NT2/D1 (cell line): ENCODE measurements at regions not wholly inside any gene's neighbourhood (a gene's known extent, or its start where the extent isn't known, plus 50 kb on each side); places are given as distances from the start of the nearest gene placed in this dataset.
"Not testable (repeated sequence)": the region's sequence is repeated elsewhere in the genome, so short reads cannot be mapped to it uniquely, and the experiment has no call there.

ENCODE experiments used
- DNase-seq: peaks from one replicate; pipeline ENCODE4 v3.0.0-alpha.2; 2011; ENCODE audit warnings: low read depth, low spot score
- H3K27me3 ChIP-seq: 2 replicates; pipeline ENCODE4 v1.6.0; 2011; ENCODE audit warnings: mild to moderate bottlenecking; ENCODE audit not compliant: insufficient read length, insufficient read depth
- H3K36me3 ChIP-seq: 2 replicates; pipeline ENCODE4 v1.6.1; 2011; ENCODE audit warnings: mild to moderate bottlenecking, low read length, mixed read lengths; ENCODE audit not compliant: insufficient read depth, insufficient read length
- H3K4me1 ChIP-seq: 2 replicates; pipeline ENCODE4 v1.5.1; 2011; ENCODE audit not compliant: insufficient read depth, insufficient read length
- H3K4me3 ChIP-seq: 2 replicates; pipeline ENCODE4 v1.5.1; 2011; ENCODE audit warnings: low read depth; ENCODE audit not compliant: insufficient read length
- H3K9ac ChIP-seq: 2 replicates; pipeline ENCODE4 v1.6.0; 2011; ENCODE audit warnings: low read depth; ENCODE audit not compliant: insufficient read length
- H3K9me3 ChIP-seq: 2 replicates; pipeline ENCODE4 v1.5.1; 2011; ENCODE audit warnings: mild to moderate bottlenecking, low read length; ENCODE audit not compliant: insufficient read depth
- SUZ12 ChIP-seq: IDR thresholded peaks from 2 replicates; pipeline ENCODE4 v1.6.1; 2011; ENCODE audit not compliant: insufficient read length, insufficient read depth; ENCODE audit errors: extremely low read depth
- YY1 ChIP-seq: IDR thresholded peaks from 2 replicates; pipeline ENCODE4 v1.6.1; 2011; ENCODE audit not compliant: insufficient read length, insufficient read depth
- ZNF274 ChIP-seq: IDR thresholded peaks from 2 replicates; pipeline ENCODE4 v1.6.1; 2011; ENCODE audit warnings: mild to moderate bottlenecking, low read depth, low read length

DNA sequence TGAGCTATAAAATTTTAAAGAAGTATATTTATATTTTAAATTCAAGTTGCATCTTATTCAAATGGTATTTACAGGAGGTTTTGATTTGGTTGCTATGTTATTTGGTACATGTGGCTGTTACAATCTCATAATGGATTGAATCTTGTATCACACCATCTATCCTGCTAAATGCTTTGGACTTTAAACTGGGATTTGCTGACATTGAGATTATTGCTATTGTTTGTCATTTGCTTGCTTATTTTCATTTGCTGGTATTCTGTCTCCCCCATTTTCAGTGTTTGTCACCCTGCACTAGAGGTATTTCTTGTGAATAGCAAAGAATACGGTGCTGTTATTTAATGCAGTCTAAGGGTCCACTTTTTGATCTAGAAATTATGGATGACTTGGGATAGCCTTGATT is 171.1 kb downstream of the SH2D4B start:
- H3K36me3 ChIP-seq = no peaks in the 10 kb centered on the region
- H3K4me1 ChIP-seq = no peaks in the 10 kb centered on the region
- TF ChIP-seq YY1 = no peak
- TF ChIP-seq SUZ12 = no peak
- no peak for TF ChIP-seq ZNF274
- no peak overlapping the region for H3K9ac ChIP-seq
- DNase-seq = no peak
- no peaks in the 10 kb centered on the region for H3K9me3 ChIP-seq
- H3K27me3 ChIP-seq = no peaks in the 10 kb centered on the region
- H3K4me3 ChIP-seq = no peak overlapping the region

DNA sequence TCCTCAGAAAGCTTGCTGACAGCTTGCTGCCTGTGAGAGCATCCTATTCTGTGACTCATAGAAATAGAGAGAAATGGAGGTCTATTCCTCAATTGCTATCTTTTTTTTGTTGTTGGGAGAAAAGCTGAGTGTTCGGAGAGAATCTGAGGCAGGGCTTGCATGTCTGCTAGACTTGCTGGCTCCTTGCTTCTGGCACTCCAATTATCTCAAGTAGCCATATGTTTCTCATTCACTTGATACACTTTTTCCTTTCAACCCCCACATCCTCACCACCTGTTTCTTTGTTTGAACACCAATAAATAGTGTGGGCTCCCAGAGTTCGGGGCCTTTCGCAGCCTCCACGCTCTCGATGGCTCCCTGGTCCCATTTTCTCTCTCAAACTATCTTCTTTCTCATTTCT is 172.2 kb downstream of the SH2D4B start:
- no peak for DNase-seq
- no peak overlapping the region for H3K9ac ChIP-seq
- H3K4me3 ChIP-seq = no peak overlapping the region
- no peaks in the 10 kb centered on the region for H3K36me3 ChIP-seq
- no peaks in the 10 kb centered on the region for H3K9me3 ChIP-seq
- TF ChIP-seq YY1 (no peak), SUZ12 (no peak), ZNF274 (no peak)
- H3K27me3 ChIP-seq = no peaks in the 10 kb centered on the region
- no peaks in the 10 kb centered on the region for H3K4me1 ChIP-seq

DNA sequence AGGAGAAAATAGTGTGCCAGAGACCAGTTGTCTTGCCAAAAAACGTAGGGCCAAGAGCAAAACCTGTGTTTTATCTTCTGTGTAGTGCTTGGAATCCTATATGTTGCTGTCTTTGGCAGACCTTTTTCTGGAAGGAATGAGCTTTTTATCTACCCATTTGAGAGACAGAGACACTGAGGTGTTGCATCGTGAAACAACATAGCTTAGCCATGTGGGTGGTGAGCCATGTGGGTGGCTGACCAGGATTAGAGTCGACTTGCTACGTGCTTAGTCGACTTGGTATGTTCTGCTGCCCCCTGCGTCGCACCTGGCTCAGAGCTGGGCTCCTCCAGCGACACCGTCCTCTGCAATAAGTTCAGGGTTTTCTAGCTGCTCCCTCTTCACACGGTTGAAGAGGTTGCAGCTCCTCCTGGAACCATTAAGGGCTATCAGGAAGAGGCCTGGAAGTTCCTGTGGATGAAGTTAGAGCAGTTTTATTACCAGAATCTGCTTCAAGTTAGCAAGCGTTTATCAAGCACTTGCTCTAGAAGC is 175.8 kb downstream of the SH2D4B start:
- H3K27me3 ChIP-seq = no peaks in the 10 kb centered on the region
- no peak for DNase-seq
- H3K4me1 ChIP-seq = no peaks in the 10 kb centered on the region
- H3K36me3 ChIP-seq = no peaks in the 10 kb centered on the region
- no peak overlapping the region for H3K9ac ChIP-seq
- H3K4me3 ChIP-seq = no peak overlapping the region
- H3K9me3 ChIP-seq = no peaks in the 10 kb centered on the region
- TF ChIP-seq ZNF274 (no peak), SUZ12 (no peak), YY1 (no peak)

DNA sequence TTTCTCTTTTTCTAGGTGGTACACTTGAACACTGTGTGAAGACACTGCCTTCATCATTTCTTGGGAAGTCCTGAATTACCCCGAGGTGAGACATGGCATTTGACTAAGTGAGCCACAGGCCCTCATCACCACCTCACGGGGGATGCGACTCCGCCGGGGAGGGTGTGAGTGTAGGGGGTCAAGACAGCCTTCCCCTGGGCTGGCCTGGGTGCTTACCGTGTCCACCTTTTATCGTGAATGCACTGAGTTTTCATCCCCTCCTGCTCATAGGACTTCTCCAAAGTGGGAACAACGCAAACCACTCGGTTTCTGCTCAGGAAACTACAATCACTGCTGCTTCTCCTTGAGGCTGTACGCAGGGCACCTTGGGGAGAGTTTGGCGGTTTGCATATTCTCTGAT is 176.9 kb downstream of the SH2D4B start:
- H3K36me3 ChIP-seq = no peaks in the 10 kb centered on the region
- DNase-seq = no peak
- no peak for TF ChIP-seq ZNF274
- TF ChIP-seq SUZ12 = no peak
- no peak for TF ChIP-seq YY1
- no peak overlapping the region for H3K4me3 ChIP-seq
- H3K9ac ChIP-seq = no peak overlapping the region
- no peaks in the 10 kb centered on the region for H3K9me3 ChIP-seq
- no peaks in the 10 kb centered on the region for H3K27me3 ChIP-seq
- no peaks in the 10 kb centered on the region for H3K4me1 ChIP-seq

DNA sequence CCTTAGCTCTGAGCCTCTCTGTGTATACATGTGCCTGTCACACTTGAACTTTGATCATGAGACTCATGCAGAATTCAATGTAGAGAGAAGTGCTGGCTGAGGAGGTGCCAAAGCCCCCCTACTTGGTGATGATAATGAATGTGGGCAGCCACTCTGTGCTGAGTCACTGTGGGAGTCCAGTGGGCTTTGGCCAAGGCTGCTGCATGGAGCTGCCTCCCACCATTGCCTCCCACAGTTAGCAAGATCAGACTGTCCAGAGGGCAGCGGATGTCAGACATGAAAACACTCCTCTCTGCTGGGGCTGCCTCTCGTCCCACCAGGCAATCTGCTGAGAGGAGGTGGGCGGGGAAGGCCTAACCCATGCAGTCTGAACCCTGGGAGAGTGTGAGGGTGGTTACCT is 180.3 kb downstream of the SH2D4B start:
- Histone ChIP-seq H3K36me3 (no peaks in the 10 kb centered on the region), H3K9ac (no peak overlapping the region), H3K4me3 (no peak overlapping the region), H3K27me3 (no peaks in the 10 kb centered on the region), H3K4me1 (no peaks in the 10 kb centered on the region), H3K9me3 (no peaks in the 10 kb centered on the region)
- no peak for DNase-seq
- TF ChIP-seq ZNF274 (no peak), SUZ12 (no peak), YY1 (no peak)

DNA sequence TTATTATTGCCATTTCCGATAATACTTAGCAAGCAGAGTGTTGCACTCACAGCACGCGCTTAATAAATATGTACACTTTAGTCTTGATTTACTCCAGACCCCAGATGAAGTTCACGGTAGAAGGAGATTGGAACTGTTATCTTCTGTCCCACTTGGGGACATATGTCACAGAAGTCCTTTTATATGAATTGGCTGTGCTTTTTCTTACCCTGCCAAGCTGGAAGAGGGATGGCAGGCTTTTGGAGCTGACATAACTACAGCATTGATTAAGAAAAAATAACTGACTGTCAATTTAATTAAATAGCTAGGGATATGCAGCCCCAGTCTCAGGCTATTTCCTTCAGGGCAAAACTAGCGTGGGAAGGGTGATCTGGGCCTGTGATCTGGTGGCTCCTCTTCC is 182.2 kb downstream of the SH2D4B start:
- no peaks in the 10 kb centered on the region for H3K36me3 ChIP-seq
- H3K27me3 ChIP-seq = no peaks in the 10 kb centered on the region
- no peak overlapping the region for H3K4me3 ChIP-seq
- H3K9ac ChIP-seq = no peak overlapping the region
- TF ChIP-seq SUZ12 = no peak
- no peak for TF ChIP-seq YY1
- no peak for TF ChIP-seq ZNF274
- DNase-seq = no peak
- no peaks in the 10 kb centered on the region for H3K9me3 ChIP-seq
- H3K4me1 ChIP-seq = no peaks in the 10 kb centered on the region

DNA sequence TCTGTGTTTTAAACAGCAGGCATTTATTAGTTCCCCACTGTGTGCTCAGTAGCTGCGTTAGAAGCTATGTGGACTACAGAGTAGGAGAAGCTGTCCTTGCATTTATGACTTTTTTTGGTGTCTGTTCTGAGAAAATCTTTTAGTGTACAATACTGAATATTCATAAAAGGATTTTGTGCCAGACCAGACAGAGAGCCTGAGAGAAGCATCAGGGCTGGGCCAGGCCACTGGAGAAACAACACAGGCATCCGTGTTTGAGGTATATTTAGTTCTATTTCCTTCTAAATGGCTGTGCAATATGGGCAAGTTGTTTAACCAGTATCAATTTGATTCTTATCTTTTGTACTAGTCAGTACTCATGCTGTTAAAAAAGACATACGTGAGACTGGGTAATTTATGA is 182.8 kb downstream of the SH2D4B start:
- TF ChIP-seq ZNF274 (no peak), YY1 (no peak), SUZ12 (no peak)
- no peak overlapping the region for H3K4me3 ChIP-seq
- no peaks in the 10 kb centered on the region for H3K4me1 ChIP-seq
- H3K27me3 ChIP-seq = no peaks in the 10 kb centered on the region
- no peaks in the 10 kb centered on the region for H3K36me3 ChIP-seq
- H3K9ac ChIP-seq = no peak overlapping the region
- no peaks in the 10 kb centered on the region for H3K9me3 ChIP-seq
- no peak for DNase-seq

DNA sequence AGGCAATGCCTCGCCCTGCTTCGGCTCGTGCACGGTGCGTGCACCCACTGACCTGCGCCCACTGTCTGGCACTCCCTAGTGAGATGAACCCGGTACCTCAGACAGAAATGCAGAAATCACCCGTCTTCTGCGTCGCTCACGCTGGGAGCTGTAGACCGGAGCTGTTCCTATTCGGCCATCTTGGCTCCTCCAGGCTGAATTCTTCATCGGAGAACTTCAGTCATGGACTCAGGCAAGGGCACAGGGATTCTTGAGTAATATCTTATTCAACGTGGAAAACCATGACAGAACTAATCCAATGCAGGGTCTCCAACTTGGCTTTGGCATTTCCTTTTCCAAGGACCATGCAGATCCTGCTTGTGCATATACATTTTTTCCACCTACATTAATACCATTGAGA is 190.7 kb downstream of the SH2D4B start:
- H3K9me3 ChIP-seq, H3K9ac ChIP-seq: not testable (repeated sequence)

More for the DNA sequence above, 190.7 kb downstream of the SH2D4B start:
- not testable (repeated sequence) for DNase-seq, H3K27me3 ChIP-seq, H3K4me3 ChIP-seq, H3K4me1 ChIP-seq, H3K36me3 ChIP-seq
